Endothelial cell (in vitro differentiated cells): ENCODE measurements at regions not wholly inside any gene's neighbourhood (a gene's known extent, or its start where the extent isn't known, plus 50 kb on each side); places are given as distances from the start of the nearest gene placed in this dataset.

Source experiments
- DNase-seq: peaks from one replicate; pipeline ENCODE4 v3.0.0; 2021; ENCODE audit warnings: low spot score
- H3K27ac Mint-ChIP-seq: one replicate; pipeline ENCODE4 v1.8.0; 2021; ENCODE audit warnings: mixed read lengths, inconsistent platforms; ENCODE audit not compliant: unreplicated experiment
- H3K27me3 Mint-ChIP-seq: one replicate; pipeline ENCODE4 v1.8.0; 2021; ENCODE audit warnings: mild to moderate bottlenecking, moderate library complexity, mixed read lengths, inconsistent platforms; ENCODE audit not compliant: unreplicated experiment
- H3K36me3 Mint-ChIP-seq: one replicate; pipeline ENCODE4 v1.8.0; 2021; ENCODE audit warnings: mild to moderate bottlenecking, low read depth, mixed read lengths, inconsistent platforms; ENCODE audit not compliant: unreplicated experiment
- H3K4me1 Mint-ChIP-seq: one replicate; pipeline ENCODE4 v1.8.0; 2021; ENCODE audit warnings: mild to moderate bottlenecking, mixed read lengths, inconsistent platforms; ENCODE audit not compliant: unreplicated experiment
- H3K4me3 Mint-ChIP-seq: one replicate; pipeline ENCODE4 v1.8.0; 2021; ENCODE audit warnings: mild to moderate bottlenecking, mixed read lengths, inconsistent platforms; ENCODE audit not compliant: unreplicated experiment
- H3K9me3 Mint-ChIP-seq: one replicate; pipeline ENCODE4 v1.8.0; 2021; ENCODE audit warnings: mixed read lengths, inconsistent platforms; ENCODE audit not compliant: unreplicated experiment
- CTCF ChIP-seq: fragments of 200-600 bp; sonication (generic); IDR thresholded peaks from one replicate; pipeline ENCODE4 v1.5.0; 2021; ENCODE audit warnings: antibody characterized with exemption; ENCODE audit not compliant: unreplicated experiment

GRCh38 chr14:100654025-100654813 is 67.0 kb upstream of the BEGAIN start:
- no peak overlapping the region for H3K4me3 Mint-ChIP-seq
- peaks cover 6% of the 10 kb centered on the region for H3K4me1 Mint-ChIP-seq
- DNase-seq: no peak
- no peaks in the 10 kb centered on the region for H3K9me3 Mint-ChIP-seq
- no peak overlapping the region for H3K27ac Mint-ChIP-seq
- no peak for TF ChIP-seq CTCF
- peaks cover 5% of the 10 kb centered on the region for H3K27me3 Mint-ChIP-seq
- H3K36me3 Mint-ChIP-seq: no peaks in the 10 kb centered on the region

GRCh38 chr14:100654814-100655740 is 67.9 kb upstream of the BEGAIN start:
- Mint-ChIP-seq H3K4me3 (no peak overlapping the region), H3K9me3 (no peaks in the 10 kb centered on the region), H3K4me1 (peaks cover 6% of the 10 kb centered on the region), H3K27me3 (peaks cover 5% of the 10 kb centered on the region), H3K36me3 (no peaks in the 10 kb centered on the region), H3K27ac (no peak overlapping the region)
- DNase-seq: peak; percentile 71
- TF ChIP-seq CTCF: peak; percentile 86

GRCh38 chr14:100655741-100656085 is 68.5 kb upstream of the BEGAIN start:
- H3K9me3 Mint-ChIP-seq: no peaks in the 10 kb centered on the region
- peaks cover 5% of the 10 kb centered on the region for H3K27me3 Mint-ChIP-seq
- no peak for TF ChIP-seq CTCF
- H3K4me1 Mint-ChIP-seq: peaks cover 6% of the 10 kb centered on the region
- H3K36me3 Mint-ChIP-seq: no peaks in the 10 kb centered on the region
- no peak overlapping the region for H3K4me3 Mint-ChIP-seq
- no peak for DNase-seq
- no peak overlapping the region for H3K27ac Mint-ChIP-seq

GRCh38 chr14:100656996-100657395 is 69.7 kb upstream of the DLK1 start:
- Mint-ChIP-seq H3K36me3 (no peaks in the 10 kb centered on the region), H3K4me1 (peaks cover 6% of the 10 kb centered on the region), H3K9me3 (no peaks in the 10 kb centered on the region), H3K4me3 (no peak overlapping the region), H3K27ac (no peak overlapping the region), H3K27me3 (peaks cover 5% of the 10 kb centered on the region)
- no peak for TF ChIP-seq CTCF
- DNase-seq: no peak

- peaks cover 8% of the 10 kb centered on the region for H3K4me1 Mint-ChIP-seq
- DNase-seq: no peak
- no peaks in the 10 kb centered on the region for H3K36me3 Mint-ChIP-seq
- no peaks in the 10 kb centered on the region for H3K9me3 Mint-ChIP-seq
- TF ChIP-seq CTCF: no peak
- H3K27ac Mint-ChIP-seq: no peak overlapping the region
- no peak overlapping the region for H3K4me3 Mint-ChIP-seq
- peaks cover 5% of the 10 kb centered on the region for H3K27me3 Mint-ChIP-seq
Observed at GRCh38 chr14:100657780-100658179, 68.9 kb upstream of the DLK1 start.
